Left lung (tissue), 4 donors: ENCODE measurements at regions not wholly inside any gene's neighbourhood (a gene's known extent, or its start where the extent isn't known, plus 50 kb on each side); places are given as distances from the start of the nearest gene placed in this dataset.

ENCODE experiments used
- ATAC-seq: fragments of 200-7000 bp; cut with Tn5 transposase; one replicate; pipeline ENCODE4 v1.9.1; 2020; ENCODE audit warnings: moderate library complexity
- DNase-seq, 4 donors: peaks; one replicate each; pipeline ENCODE4 v3.0.0-alpha.2; 2013 to 2020
- H3K27ac ChIP-seq, 2 donors: fragments of 200-600 bp; sonication (generic) in 1 of 2; one replicate each; pipeline versions ENCODE4 v1.5.0 to v1.8.0; 2020 to 2021
- H3K27me3 ChIP-seq, 2 donors: fragments of 200-600 bp; sonication (generic) in 1 of 2; one replicate each; pipeline versions ENCODE4 v1.5.0 to v1.8.0; 2020 to 2021
- H3K36me3 ChIP-seq, 2 donors: fragments of 200-600 bp; sonication (generic) in 1 of 2; one replicate each; pipeline versions ENCODE4 v1.5.0 to v1.8.0; 2020 to 2021
- H3K4me1 ChIP-seq, 2 donors: fragments of 200-600 bp; one replicate each; pipeline ENCODE4 v1.8.0; 2021
- H3K4me3 ChIP-seq, 2 donors: fragments of 200-600 bp; sonication (generic) in 1 of 2; one replicate each; pipeline versions ENCODE4 v1.5.0 to v1.8.0; 2020 to 2021; ENCODE audit warnings: mild to moderate bottlenecking in 1 of 2
- H3K9me3 ChIP-seq, 2 donors: fragments of 200-600 bp; sonication (generic) in 1 of 2; one replicate each; pipeline versions ENCODE4 v1.5.0 to v1.8.0; 2020 to 2021
- CTCF ChIP-seq, 2 donors: fragments of 200-600 bp; sonication (generic) in 1 of 2; IDR thresholded peaks; one replicate each; pipeline versions ENCODE4 v1.5.0 to v1.8.0; 2021; ENCODE audit warnings: antibody characterized with exemption in 2 of 2
- intact Hi-C, 2 donors: fragments of 100-400 bp; cut with DNase I; formaldehyde crosslinking; loops; one replicate each; pipeline versions ENCODE4 v1.11.2 to v1.14.2; 2022
- donor health status: DM: no; HTN: yes; CAD: no.
- donor health status: DM: no; HTN: no; CAD: no.

- ATAC-seq (no peak), DNase-seq (no peak)
- intact Hi-C loops, result no loop called here
- H3K27me3 ChIP-seq, result no peaks in the 10 kb centered on the region
- no peak overlapping the region for H3K4me3 ChIP-seq
- no peaks in the 10 kb centered on the region for H3K36me3 ChIP-seq
- no peaks in the 10 kb centered on the region for H3K9me3 ChIP-seq
- no peaks in the 10 kb centered on the region for H3K4me1 ChIP-seq
- H3K27ac ChIP-seq, result no peak overlapping the region
- no peak for TF ChIP-seq CTCF (IDR thresholded peaks at IDR 0.05)
Measured at GRCh38 chr4:59348949-59349348, 1851.2 kb upstream of the ADGRL3 start.

- Histone ChIP-seq H3K27me3 (no peaks in the 10 kb centered on the region), H3K4me3 (no peak overlapping the region), H3K4me1 (no peaks in the 10 kb centered on the region), H3K27ac (no peak overlapping the region), H3K9me3 (no peaks in the 10 kb centered on the region), H3K36me3 (no peaks in the 10 kb centered on the region)
- ATAC-seq (no peak), DNase-seq (no peak)
- intact Hi-C loops, result no loop called here
- no peak for TF ChIP-seq CTCF (IDR thresholded peaks at IDR 0.05)
Measured at GRCh38 chr4:59369229-59369628, 1830.9 kb upstream of the ADGRL3 start.

GRCh38 chr4:59374416-59374815, 1825.7 kb upstream of the ADGRL3 start:
- intact Hi-C loops, result no loop called here
- no peak for DNase-seq
- ATAC-seq, result no peak
- Histone ChIP-seq H3K27me3 (no peaks in the 10 kb centered on the region), H3K9me3 (peaks cover 0 to 26% of the 10 kb centered on the region in 2 donors), H3K36me3 (no peaks in the 10 kb centered on the region), H3K4me3 (no peak overlapping the region), H3K27ac (no peak overlapping the region), H3K4me1 (no peaks in the 10 kb centered on the region)
- TF ChIP-seq CTCF (IDR thresholded peaks at IDR 0.05), result no peak

- no peaks in the 10 kb centered on the region for H3K4me1 ChIP-seq
- no peaks in the 10 kb centered on the region for H3K27me3 ChIP-seq
- H3K4me3 ChIP-seq, result no peak overlapping the region
- ATAC-seq (no peak), DNase-seq (no peak)
- intact Hi-C loops, result no loop called here
- no peaks in the 10 kb centered on the region for H3K36me3 ChIP-seq
- TF ChIP-seq CTCF (IDR thresholded peaks at IDR 0.05), result no peak
- H3K9me3 ChIP-seq, result peaks cover 0 to 22% of the 10 kb centered on the region in 2 donors
- H3K27ac ChIP-seq, result no peak overlapping the region
Measured at GRCh38 chr4:59380841-59381366, 1819.2 kb upstream of the ADGRL3 start.

GRCh38 chr4:59381591-59381990, 1818.5 kb upstream of the ADGRL3 start:
- intact Hi-C loops, result no loop called here
- Histone ChIP-seq H3K4me1 (no peaks in the 10 kb centered on the region), H3K4me3 (no peak overlapping the region), H3K9me3 (peaks cover 0 to 18% of the 10 kb centered on the region in 2 donors), H3K27me3 (no peaks in the 10 kb centered on the region), H3K27ac (no peak overlapping the region), H3K36me3 (no peaks in the 10 kb centered on the region)
- ATAC-seq, result no peak
- no peak for TF ChIP-seq CTCF (IDR thresholded peaks at IDR 0.05)
- DNase-seq, result no peak
